Pulmonary artery endothelial cell (primary cell): ENCODE measurements at regions not wholly inside any gene's neighbourhood (a gene's known extent, or its start where the extent isn't known, plus 50 kb on each side); places are given as distances from the start of the nearest gene placed in this dataset.
"Not testable (repeated sequence)": the region's sequence is repeated elsewhere in the genome, so short reads cannot be mapped to it uniquely, and the experiment has no call there.

Experiments used
- DNase-seq: peaks from one replicate; pipeline ENCODE4 v3.0.0-alpha.2; 2011; ENCODE audit warnings: low read depth, low spot score

DNA sequence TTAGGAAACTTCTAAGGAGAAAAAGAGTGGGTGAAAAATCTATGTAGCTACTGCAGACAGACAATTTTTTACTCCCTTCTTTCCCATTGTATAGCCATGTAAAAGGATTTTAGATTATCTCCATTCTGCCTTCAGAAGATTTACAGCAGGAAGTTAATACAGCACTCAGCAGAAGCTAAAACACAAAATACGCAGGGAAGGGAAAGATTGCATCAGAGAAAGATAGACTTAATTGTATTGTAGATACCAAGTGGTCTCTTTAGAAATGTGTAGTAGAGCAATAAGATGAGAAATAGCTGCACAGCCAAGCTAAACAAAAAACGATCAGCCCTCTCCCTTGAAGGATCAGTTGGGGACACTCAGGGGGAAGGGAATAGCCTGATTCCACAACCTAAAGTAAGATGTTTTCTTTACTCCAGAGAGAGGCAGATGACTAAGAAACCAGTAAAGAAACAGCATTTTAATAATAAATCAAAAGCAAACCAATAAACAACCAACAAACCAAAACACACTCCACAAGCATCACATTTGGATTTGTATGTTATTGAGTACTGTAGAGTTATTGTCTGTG is 236.7 kb upstream of the SLITRK1 start:
- DNase-seq = no peak

DNA sequence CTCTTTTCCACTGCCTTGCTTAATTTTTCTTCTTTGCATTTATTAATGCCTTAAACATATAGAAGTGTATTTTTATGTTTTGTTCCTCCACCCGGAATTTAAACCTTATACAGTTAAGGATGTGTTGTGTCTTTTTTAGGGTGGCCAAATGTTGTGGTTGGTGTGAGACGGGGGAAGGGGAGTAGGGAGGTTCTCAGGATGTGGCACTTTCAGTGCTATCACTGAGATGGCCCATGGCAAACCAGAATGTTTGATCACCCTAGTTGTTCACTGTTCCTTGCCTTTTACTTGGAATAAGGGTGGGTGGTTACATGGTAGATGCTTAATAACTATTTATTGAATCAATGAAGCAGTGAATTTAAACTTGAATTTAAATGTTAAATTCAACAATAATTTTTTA is 216.0 kb upstream of the SLITRK1 start:
- DNase-seq = no peak

DNA sequence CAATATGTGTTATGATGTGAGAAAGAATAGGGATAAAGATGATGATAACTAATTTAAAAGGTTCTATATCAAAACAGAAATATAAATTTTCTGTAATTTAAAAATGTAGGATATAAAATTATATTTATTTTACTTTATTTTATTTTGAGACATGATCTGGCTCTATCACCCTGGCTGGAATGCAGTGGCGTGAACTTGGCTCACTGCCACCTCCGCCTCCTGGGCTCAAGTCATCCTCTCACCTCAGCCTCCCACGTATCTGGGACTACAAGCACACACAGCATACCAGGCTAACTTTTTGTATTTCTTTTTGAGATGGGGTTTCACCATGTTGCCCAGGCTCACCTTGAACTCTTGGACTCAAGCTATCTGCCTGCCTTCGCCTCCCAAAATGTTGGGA is 214.9 kb upstream of the SLITRK1 start:
- no peak for DNase-seq

DNA sequence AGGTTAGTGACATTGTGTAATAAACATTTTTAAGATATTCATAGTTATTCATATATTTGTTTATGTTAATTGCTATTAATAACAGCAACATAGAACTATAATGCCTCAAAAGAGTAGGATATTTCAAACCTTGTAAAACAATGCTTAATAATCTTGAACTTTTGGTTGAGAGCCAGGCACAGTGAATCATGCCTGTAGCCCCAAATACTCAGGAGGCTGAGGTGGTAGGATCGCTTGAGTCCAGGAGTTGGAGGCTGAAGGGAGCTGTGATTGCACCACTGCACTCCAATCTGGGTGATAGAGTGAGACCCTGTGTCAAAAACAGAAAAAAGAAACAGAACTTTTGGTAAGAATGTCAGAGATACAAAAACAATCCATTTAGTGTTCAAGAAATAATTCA is 213.9 kb upstream of the SLITRK1 start:
- DNase-seq = no peak

DNA sequence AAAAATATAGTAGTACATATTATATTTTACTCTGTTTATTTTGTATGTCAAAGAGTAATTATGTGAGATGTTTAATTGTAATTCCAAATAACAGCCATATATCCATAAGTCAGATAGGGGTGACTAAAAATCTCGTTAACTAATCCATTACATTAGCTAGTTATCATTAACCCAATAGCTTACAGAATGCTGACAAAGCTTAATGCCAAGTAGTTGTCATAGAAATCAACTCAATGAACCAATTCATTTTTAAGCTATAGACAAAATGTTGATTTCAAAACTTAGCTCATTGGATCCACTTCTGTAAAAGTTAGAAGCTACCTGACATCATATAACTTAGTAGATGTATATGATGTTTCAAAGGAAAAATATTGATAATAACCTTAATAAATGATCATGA is 206.7 kb upstream of the SLITRK1 start:
- no peak for DNase-seq

DNA sequence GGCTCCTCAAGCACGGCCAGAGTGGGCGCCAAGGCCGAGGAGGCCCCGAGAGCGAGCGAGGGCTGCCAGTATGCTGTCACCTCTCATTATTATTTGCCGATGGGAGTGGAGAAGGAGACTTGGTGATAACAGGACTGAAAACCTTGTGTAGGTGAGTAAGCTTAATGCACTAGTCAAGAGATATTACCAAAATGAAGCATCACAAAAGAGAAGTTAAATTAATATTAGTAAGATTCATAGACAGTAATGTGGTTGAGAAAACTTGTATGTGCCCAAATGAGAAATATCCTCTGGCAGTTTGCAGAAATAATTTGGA is 204.5 kb upstream of the SLITRK1 start:
- no peak for DNase-seq

DNA sequence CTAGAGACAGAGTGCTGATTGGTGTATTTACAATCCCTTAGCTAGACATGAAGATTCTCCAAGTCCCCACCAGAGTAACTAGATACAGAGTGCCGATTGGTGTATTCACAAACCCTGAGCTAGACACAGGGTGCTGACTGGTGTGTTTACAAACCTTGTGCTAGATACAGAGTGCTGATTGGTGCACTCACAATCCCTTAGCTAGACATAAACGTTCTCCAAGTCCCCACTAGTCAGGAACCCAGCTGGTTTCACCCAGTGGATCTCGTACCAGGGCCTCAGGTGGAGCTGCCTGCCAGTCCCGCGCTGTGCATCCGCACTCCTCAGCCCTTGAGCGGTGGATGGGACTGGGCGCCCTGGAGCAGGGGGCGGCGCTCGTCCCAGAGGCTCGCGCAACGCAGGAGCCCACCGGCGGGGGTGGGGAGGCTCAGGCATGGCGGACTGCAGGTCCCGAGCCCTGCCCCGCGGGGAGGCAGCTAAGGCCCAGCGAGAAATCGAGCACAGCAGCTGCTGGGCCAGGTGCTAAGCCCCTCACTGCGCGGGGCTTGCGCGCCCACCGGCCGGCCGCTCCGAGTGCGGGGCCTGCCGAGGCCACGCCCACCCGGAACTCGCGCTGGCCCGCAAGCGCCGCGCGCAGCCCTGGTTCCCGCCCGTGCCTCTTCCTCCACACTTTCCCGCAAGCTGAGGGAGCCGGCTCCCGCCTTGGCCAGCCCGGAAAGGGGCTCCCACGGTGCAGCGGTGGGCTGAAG is 204.0 kb upstream of the SLITRK1 start:
- DNase-seq = not testable (repeated sequence)

DNA sequence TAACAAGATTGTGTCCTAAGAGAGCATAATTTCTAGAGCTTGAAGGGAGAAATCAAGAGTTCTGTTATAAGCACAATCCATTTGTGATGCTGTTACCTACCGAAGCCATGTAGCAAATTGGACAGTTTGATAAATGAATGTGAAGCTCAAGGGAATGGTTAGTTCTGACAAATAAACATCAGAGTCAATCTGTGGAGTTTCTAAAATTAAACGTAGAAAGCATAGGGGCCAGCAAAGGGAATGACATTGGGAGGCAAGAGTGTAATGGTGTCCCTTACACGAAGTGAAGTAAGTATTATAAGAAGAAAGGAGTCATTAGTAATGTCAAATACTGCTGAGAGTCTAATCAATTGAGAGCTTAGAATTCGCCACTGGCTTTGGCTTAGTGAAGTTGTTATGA is 200.2 kb upstream of the SLITRK1 start:
- no peak for DNase-seq

DNA sequence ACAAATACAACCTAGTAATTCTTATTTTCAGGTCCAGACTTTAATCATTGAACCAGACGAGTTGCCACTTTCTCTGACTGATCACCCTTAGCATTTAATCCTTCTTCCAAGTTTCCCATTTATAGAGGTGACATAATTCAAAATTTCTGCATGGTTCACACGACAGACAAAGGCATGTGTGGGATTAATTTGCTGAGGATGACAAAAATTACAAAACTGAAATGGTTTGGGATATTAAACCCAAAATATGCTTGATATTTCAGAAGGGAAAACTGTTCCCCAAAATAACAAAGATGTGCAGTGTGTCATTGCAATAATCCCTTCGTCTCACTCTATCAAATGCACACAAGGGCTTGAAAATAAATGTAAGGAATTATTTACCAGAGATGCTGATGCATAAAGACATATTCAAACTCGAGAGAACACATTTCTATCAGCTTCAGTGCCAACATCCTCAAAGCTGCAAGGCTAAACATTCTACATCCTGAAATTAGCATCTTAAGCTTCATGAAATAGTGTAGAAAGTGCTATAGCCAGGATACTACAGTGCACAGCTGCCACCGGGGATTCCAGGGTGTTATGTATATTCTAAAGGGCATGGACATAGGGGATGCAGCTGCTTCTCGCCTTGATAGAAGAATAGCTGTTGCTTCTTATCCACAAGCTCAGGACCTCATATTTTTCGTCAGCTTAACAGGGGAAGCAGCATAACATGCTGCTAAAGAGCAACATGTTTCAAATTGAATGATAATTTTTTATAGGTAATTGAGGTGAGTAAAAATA is 198.7 kb upstream of the SLITRK1 start:
- no peak for DNase-seq

DNA sequence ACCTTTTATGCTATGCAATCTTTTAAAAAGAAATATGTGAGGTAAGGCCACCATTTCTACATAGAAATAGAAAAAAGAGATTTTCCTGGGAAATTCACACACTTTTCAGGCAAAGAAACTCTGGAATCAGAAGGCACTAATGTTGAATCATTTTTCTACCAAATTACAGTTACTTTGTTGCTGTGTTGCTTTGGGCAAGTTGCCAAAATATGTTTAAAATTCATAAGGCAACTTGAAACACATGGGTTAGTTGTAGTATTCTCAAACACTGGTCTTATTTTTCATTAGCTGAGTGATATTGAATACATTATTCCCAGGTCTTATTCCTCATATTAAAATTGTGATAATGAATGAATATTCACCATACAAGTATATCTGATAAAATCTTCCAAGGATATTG is 195.0 kb upstream of the SLITRK1 start:
- DNase-seq = no peak

DNA sequence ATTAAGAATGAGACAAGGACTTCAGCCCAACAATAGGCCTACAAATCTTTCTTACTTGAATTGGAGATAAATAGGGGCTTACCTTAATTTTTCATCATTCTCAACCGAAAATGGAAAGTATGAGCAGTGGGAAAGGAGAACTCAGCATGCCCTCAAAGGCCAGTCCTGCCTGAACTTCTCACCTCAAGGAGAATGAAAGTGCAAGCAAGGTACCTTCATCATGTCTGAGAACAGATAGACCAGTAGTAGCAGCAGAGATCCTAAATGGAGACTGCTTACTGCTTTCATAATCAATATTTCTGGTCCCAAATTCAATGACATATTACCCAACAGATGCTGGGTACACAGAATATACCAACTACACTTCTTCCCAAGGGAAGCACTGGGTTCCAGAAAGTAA is 194.0 kb upstream of the SLITRK1 start:
- no peak for DNase-seq

DNA sequence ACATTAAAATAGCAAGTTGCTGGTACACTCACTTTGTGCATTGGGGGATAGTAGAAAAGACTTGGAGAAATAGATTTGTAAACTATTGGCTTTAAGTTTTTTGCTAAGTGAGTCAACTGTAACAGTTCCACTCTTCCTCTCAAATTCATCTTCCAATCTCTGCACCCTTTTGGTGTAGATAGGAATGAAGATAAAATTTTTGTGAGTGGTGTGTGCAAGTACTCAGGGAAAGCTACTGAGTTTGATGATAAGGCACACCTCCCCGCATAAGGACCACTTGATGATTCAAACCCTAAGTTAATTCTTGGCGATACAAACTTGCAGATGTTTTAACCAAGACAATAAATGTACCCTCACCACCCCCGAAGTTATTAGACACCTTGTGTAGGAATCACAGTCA is 168.3 kb upstream of the SLITRK1 start:
- no peak for DNase-seq

DNA sequence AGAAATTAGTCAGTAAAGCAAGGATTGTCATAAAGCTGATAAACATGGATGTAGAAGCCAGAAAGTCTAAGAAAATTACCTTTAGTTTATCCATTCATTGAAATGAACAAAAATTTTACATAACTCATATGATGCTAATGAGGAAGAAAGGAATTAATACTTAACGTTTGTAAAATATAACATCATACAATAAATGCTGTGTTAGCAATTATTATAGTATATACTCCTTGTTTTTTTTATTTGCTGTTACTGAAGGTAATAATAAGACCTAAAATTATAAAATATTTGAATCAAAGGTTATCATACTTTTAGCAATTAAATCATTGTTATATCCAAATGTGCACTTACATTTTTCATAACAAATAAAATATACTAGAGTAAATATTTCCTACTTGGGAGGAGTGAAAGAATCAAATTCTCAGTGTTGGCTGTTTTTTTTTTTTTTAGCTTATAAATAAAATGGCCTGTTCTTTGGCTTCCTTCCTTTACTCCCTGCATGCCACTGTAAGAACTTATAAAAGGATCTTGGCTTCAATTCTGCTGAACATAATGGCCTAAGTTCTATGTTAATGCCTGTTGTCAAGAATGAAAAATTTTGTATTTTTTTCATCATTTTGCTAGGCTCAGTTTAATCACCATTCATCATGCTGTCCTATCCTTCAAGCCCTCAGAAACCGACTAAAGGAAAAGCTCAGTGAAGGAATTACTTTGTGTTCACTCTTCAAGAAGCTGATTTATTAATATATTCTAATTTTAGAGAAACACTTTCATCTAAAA is 167.4 kb upstream of the SLITRK1 start:
- DNase-seq = no peak

DNA sequence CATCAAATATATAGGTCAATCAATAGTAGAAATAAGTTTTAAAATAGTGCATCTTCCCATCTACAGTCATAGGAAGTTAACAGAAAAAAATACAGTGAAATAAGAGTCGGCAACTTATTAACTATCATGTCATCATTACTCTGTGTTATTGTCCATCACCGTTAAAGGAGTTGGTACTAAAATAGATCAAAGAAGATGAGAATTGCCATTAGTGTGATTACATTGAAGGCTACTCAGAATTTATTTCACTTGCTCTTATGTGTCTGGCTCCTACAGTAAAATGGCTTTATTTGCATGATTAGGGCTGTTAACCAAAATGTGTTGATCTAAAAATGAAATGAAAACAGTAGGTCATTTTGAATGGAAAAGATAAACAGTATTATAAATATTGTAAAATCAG is 162.5 kb upstream of the SLITRK1 start:
- no peak for DNase-seq

DNA sequence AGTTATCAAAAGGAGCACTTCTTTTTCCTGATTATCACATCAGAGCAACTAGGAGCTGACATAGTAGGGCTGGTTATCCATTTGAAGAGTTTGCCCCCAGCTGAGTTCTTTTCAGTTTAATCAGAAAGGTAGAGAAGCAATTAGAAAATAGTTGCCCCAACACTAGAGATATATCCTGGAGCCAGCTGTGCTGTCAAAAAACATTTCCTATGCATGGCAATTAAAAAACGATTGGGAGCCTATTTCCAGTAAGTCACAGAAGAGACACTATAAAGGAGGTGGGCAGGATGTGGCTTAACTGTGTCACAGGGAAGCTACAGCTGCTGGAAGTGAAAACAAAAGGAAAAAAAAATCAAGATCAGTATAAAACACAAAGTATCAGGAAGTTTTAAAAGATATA is 155.7 kb upstream of the SLITRK1 start:
- DNase-seq = no peak

DNA sequence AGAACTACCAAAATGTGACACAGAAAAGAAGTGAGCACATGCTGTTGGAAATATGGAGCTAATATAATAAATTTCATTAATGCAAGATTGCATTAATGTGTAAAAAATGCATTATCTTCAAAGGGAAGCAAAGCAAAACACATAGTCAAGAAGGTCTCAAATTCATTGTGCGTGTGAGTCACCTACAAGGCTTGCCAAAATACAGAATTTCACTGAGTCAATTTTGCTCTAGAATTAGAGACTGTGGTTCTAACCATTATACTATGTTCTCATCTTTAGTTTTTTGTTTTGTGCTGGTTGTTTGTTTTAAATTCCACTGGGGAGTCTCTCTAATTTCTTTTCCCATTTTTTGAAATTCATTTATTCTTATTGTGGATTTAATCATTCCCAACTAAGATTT is 149.8 kb upstream of the SLITRK1 start:
- no peak for DNase-seq

DNA sequence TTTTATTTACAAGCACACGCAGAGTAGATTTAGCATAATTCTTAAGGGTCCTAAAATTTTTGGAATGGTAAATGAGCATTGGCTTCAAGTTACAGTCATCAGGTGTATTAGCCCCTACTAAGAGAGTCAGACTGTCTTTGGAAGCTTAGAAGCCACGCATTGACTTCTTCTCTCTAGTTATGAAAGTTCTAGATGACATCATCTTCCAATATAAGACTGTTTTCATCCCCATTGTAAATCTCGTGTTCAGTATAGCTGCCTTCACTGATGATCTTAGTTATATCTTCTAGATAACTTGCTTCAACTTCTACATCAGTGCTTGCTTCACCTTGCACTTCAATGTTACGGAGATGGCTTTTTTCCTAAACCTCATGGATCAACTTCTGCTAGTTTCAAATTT is 148.8 kb upstream of the SLITRK1 start:
- no peak for DNase-seq

DNA sequence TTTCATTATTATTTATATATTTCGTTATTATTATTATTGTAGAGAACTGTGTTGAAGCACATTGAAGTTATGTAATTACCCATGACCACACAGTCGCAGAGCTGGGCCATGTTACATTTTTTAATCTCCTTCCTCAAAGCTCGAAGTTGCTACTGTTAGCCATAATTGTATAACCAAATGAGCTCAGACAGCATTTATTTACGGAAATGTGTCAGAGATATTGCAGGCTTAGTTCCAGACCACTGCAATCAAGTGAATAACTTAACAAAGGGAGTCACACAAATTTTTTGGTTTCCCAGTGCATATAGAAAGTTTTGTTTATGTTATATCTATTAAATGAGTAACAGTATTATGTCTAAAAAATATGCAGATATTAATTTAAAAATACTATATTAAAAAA is 147.1 kb upstream of the SLITRK1 start:
- DNase-seq = no peak

DNA sequence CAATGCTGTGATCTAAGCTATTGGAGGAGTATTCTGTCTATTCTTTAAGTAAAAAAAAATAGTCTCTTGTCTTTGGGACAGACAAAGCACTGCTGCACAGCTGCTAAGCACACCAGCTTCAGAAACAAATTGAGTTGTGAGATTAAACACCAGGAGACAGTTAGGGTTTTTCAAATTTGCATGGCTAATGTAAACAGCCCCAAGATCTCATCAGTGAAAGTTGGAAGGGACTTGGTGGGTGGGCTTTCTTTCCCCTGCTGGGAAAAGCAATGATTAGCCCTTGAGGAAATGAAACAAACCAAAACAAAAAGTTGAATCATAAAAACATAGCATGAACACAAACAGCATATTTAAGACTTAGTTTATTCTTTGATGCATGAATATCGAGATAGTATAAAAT is 143.6 kb upstream of the SLITRK1 start:
- DNase-seq = no peak

DNA sequence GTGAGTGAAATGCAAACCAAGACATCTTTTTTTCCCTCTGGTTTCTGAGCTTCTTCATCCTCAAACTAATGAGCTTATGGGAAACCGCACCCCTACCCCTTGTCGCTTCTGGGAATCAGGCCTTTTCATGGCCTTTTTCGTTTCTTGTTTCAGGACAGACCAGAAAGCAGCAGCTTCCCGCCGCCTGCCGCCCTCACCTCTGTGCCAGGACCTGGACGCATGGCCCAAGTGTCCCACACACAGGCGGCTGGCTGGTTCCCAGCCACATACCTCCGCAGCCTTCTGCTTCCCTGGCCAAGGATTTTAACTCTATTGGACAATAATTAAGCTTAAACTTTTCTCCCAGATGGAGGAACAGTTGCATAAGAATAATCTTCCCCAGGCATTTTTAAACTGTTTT is 114.1 kb upstream of the SLITRK1 start:
- no peak for DNase-seq

DNA sequence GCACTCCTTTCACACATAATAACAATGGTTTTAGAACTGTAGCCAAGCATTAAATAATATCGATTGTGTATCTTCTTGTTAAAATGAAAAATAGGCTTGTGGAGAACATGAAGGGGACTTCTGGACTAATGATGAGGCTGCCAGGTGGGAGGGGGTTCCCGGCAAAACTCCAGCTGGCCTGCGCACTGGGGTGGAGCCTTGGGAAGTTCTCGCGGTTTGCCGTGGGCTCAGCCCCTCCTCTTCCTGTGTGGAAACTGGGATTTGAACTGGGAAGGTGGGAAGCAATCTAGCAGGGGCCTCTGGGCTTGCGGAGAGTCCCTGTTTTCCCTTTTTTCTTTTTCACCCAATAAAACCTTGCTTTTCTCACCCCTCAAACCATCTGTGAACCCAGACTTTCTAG is 113.7 kb upstream of the SLITRK1 start:
- DNase-seq = no peak
